HepG2 (cell line): ENCODE measurements at regions not wholly inside any gene's neighbourhood (a gene's known extent, or its start where the extent isn't known, plus 50 kb on each side); places are given as distances from the start of the nearest gene placed in this dataset.

Experiments
- ATAC-seq: fragments of 200-7000 bp; cut with Tn5 transposase; 3 replicates; pipeline ENCODE4 v1.9.1; 2020; ENCODE audit warnings: mild to moderate bottlenecking, moderate library complexity
- BruUV-seq: library from RNA; stranded (reverse); fragments of 400-500 nt; replicated peaks from 2 replicates; lab custom pipeline; 2021; lab: Mats Ljungman, UMichigan
- CTCF ChIA-PET: fragments of 300-600 bp; formaldehyde crosslinking; extraction: SDS; loops from one replicate; lab custom pipeline; 2021; ENCODE audit warnings: low total read pairs, inconsistent platforms, low intra/inter-chr PET ratio; lab: Yijun Ruan, JAX
- POLR2A ChIA-PET: fragments of 350-600 bp; sonication (Branson Sonifier 250); formaldehyde crosslinking; loops from one replicate; lab custom pipeline; 2020; ENCODE audit warnings: antibody characterized with exemption, inconsistent platforms; lab: Yijun Ruan, JAX
- DNase-seq: peaks from one replicate; pipeline ENCODE4 v3.0.0-alpha.2; 2015; ENCODE audit warnings: low spot score
- FAIRE-seq: peaks from 3 replicates; lab custom pipeline; 2011; peaks lifted over from hg19 to GRCh38; lab: Jason Lieb, UNC
- H2AFZ ChIP-seq: one replicate; pipeline ENCODE4 v1.6.1; 2011; ENCODE audit warnings: low read length, inconsistent platforms
- H3K27ac ChIP-seq: fragments of 300-600 bp; 3 replicates; pipeline ENCODE4 v1.8.0; 2011; ENCODE audit warnings: mixed run types, mild to moderate bottlenecking, mixed read lengths, low read length, inconsistent platforms; ENCODE audit not compliant: insufficient read depth; ENCODE audit errors: extremely low read length
- H3K27me3 ChIP-seq, 2 experiments: fragments of 200-600 bp in 1 of 2; 2 replicates in 1 of 2; 3 replicates in 1 of 2; pipeline versions ENCODE4 v1.6.0 to v1.8.0; 2011; ENCODE audit warnings: low read length in 2 of 2, mild to moderate bottlenecking in 2 of 2, moderate library complexity in 2 of 2, inconsistent platforms in 1 of 2; ENCODE audit not compliant: insufficient read depth in 2 of 2, control insufficient read depth in 1 of 2
- H3K36me3 ChIP-seq, 2 experiments: fragments of 200-600 bp in 1 of 2; replicated peaks in 1 of 2; 2 replicates in 1 of 2; 3 replicates in 1 of 2; pipeline versions ENCODE4 v1.5.1 to v1.8.0; 2011; ENCODE audit warnings: low read length in 2 of 2, inconsistent platforms in 1 of 2; ENCODE audit not compliant: insufficient read depth in 2 of 2, control insufficient read depth in 1 of 2
- H3K4me1 ChIP-seq: 2 replicates; pipeline ENCODE4 v1.5.1; 2012; ENCODE audit warnings: low read length, inconsistent platforms; ENCODE audit not compliant: insufficient read depth
- H3K4me2 ChIP-seq: 2 replicates; pipeline ENCODE4 v1.6.0; 2011; ENCODE audit warnings: low read depth, low read length, inconsistent platforms
- H3K4me3 ChIP-seq, 3 experiments: fragments of 200-600 bp in 1 of 3; sonication (generic), shearing (Covaris generic) in 1 of 3; replicated peaks in 1 of 3; 2 replicates each; pipeline ENCODE4 v1.5.1; 2011 to 2016; ENCODE audit warnings: low read length in 3 of 3, inconsistent platforms in 2 of 3, low read depth in 2 of 3, mild to moderate bottlenecking in 2 of 3, control low read depth in 1 of 3, mixed read lengths in 1 of 3; ENCODE audit not compliant: insufficient read depth in 1 of 3
- H3K79me2 ChIP-seq: one replicate; pipeline ENCODE4 v1.6.1; 2011; ENCODE audit warnings: low read length, inconsistent platforms; ENCODE audit not compliant: insufficient read depth
- H3K9ac ChIP-seq: 2 replicates; pipeline ENCODE4 v1.6.0; 2011; ENCODE audit warnings: mild to moderate bottlenecking, low read depth, low read length, inconsistent platforms; ENCODE audit not compliant: insufficient read depth
- H3K9me3 ChIP-seq: 2 replicates; pipeline ENCODE4 v1.5.1; 2012; ENCODE audit warnings: mild to moderate bottlenecking, low read length
- H4K20me1 ChIP-seq: 2 replicates; pipeline ENCODE4 v1.6.0; 2011; ENCODE audit warnings: inconsistent platforms, mild to moderate bottlenecking, low read length, moderate library complexity; ENCODE audit not compliant: insufficient read depth
- E2F1 ChIP-seq: sonication (generic); formaldehyde crosslinking; IDR thresholded peaks from 2 replicates; pipeline ENCODE4 v1.5.0; 2020; ENCODE audit warnings: missing genetic modification reagents
- EEA1 ChIP-seq: sonication (generic); formaldehyde crosslinking; IDR thresholded peaks from 2 replicates; pipeline ENCODE4 v1.5.1; 2020; ENCODE audit warnings: mild to moderate bottlenecking, missing genetic modification reagents, borderline replicate concordance
- PHF8 ChIP-seq: sonication (generic); formaldehyde crosslinking; IDR thresholded peaks from 2 replicates; pipeline ENCODE4 v1.5.0; 2020; ENCODE audit warnings: missing genetic modification reagents
- PLRG1 ChIP-seq: fragments of 450-650 bp; conservative IDR thresholded peaks from 2 replicates; pipeline ENCODE4 v1.6.1; 2016
- ZNF44 ChIP-seq: sonication (generic); formaldehyde crosslinking; IDR thresholded peaks from 2 replicates; pipeline ENCODE4 v1.5.1; 2020; ENCODE audit warnings: mild to moderate bottlenecking, missing genetic modification reagents
- ZNF512 ChIP-seq: sonication (generic); formaldehyde crosslinking; IDR thresholded peaks from 2 replicates; pipeline ENCODE4 v1.4.0; 2020; ENCODE audit warnings: mild to moderate bottlenecking, missing genetic modification reagents
- ZNF569 ChIP-seq: sonication (generic); formaldehyde crosslinking; IDR thresholded peaks from 2 replicates; pipeline ENCODE4 v1.5.0; 2020; ENCODE audit warnings: mild to moderate bottlenecking, missing genetic modification reagents, moderate library complexity, borderline replicate concordance
- WGBS: methylation state at CpG from one replicate; pipeline ENCODE4 v1.1.6; 2017; ENCODE audit warnings: low lambda C conversion rate; 5-methylcytosine and 5-hydroxymethylcytosine counted together
- in situ Hi-C: cut with HindIII; loops from 2 replicates; pipeline ENCODE4 v1.10.0; 2017; ENCODE audit warnings: low pct_unique_long_range_greater_than_20kb; ENCODE audit not compliant: extremely low pct_ligation_motif_present
- intact Hi-C: fragments of 100-400 bp; cut with micrococcal nuclease; formaldehyde crosslinking; loops from one replicate; pipeline ENCODE4 v1.10.0; 2022; ENCODE audit not compliant: unreplicated experiment
- TF ChIP-seq, protein P1 (sequence below): sonication (generic); formaldehyde crosslinking; IDR thresholded peaks from 2 replicates; pipeline ENCODE4 v1.9.0; 2021; ENCODE audit warnings: missing genetic modification reagents, mild to moderate bottlenecking, borderline replicate concordance

DNA sequence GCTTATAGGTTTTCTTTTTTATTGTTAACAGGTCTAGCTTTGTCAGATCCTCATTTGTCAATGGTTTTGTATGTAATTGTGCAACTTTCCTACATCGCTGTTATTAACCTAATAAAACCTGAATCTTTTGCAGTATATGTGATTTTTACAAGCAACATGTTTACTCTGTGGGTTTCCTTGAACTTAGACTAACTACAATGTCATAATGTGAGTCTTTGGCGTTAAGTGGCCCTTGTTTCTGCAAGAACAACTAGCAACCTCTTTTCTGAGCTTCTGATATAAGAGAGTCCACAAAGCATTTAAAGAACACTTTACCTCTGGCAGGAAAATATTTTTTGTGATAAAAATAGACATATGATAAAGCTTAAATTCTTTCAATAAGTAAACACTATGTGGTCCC is 230.3 kb upstream of the CFAP20DC start:
- H2AFZ ChIP-seq = no peak overlapping the region
- ChIA-PET CTCF (no interaction called here), POLR2A (no interaction called here)
- H3K79me2 ChIP-seq = no peaks in the 10 kb centered on the region
- H3K27ac ChIP-seq = no peak overlapping the region
- intact Hi-C loops (no loop called here), in situ Hi-C loops (no loop called here)
- no peak overlapping the region for H3K9ac ChIP-seq
- no peaks in the 10 kb centered on the region for H3K4me1 ChIP-seq
- no peaks in the 10 kb centered on the region for H4K20me1 ChIP-seq
- no peak overlapping the region for H3K4me3 ChIP-seq
- no peaks in the 10 kb centered on the region for H3K36me3 ChIP-seq
- no peak for FAIRE-seq
- no peak for TF ChIP-seq ZNF569 (CRISPR knock-in tag)
- TF ChIP-seq, protein P1, sequence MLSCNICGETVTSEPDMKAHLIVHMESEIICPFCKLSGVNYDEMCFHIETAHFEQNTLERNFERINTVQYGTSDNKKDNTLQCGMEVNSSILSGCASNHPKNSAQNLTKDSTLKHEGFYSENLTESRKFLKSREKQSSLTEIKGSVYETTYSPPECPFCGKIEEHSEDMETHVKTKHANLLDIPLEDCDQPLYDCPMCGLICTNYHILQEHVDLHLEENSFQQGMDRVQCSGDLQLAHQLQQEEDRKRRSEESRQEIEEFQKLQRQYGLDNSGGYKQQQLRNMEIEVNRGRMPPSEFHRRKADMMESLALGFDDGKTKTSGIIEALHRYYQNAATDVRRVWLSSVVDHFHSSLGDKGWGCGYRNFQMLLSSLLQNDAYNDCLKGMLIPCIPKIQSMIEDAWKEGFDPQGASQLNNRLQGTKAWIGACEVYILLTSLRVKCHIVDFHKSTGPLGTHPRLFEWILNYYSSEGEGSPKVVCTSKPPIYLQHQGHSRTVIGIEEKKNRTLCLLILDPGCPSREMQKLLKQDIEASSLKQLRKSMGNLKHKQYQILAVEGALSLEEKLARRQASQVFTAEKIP (CRISPR knock-in tag) = no peak
- BruUV-seq = no TSS peak
- ATAC-seq = no peak
- 0% methylated on average over 2 of the region's 2 CpGs for WGBS
- H3K9me3 ChIP-seq = no peaks in the 10 kb centered on the region
- no peak for DNase-seq
- no peaks in the 10 kb centered on the region; a peak in 1 of 5 replicates for H3K27me3 ChIP-seq
- H3K4me2 ChIP-seq = no peak overlapping the region

- H3K79me2 ChIP-seq = no peaks in the 10 kb centered on the region
- no peak overlapping the region for H3K27ac ChIP-seq
- BruUV-seq = no TSS peak
- H3K27me3 ChIP-seq = no peaks in the 10 kb centered on the region; a peak in 1 of 5 replicates
- no peak overlapping the region for H3K4me2 ChIP-seq
- POLR2A ChIA-PET = no interaction called here
- no peak overlapping the region for H3K9ac ChIP-seq
- FAIRE-seq (no peak), ATAC-seq (no peak), DNase-seq (no peak)
- no peaks in the 10 kb centered on the region for H3K4me1 ChIP-seq
- H3K9me3 ChIP-seq = no peaks in the 10 kb centered on the region
- H3K4me3 ChIP-seq = no peak overlapping the region
- no peak overlapping the region for H2AFZ ChIP-seq
- no peaks in the 10 kb centered on the region for H3K36me3 ChIP-seq
- in situ Hi-C loops = no loop called here
- TF ChIP-seq PHF8 (CRISPR knock-in tag) (no peak), PLRG1 (no peak), E2F1 (CRISPR knock-in tag) (no peak), EEA1 (no peak), ZNF512 (CRISPR knock-in tag) (no peak), ZNF44 (CRISPR knock-in tag) (no peak)
- no peaks in the 10 kb centered on the region for H4K20me1 ChIP-seq
- WGBS = 8% methylated on average over 1 of the region's 1 CpG
- CTCF ChIA-PET = no interaction called here
- intact Hi-C loops = no loop called here
These were observed 228.0 kb upstream of the CFAP20DC start for GRCh38 chr3:59277816-59278215.
